ENCODE measurements at regions not wholly inside any gene's neighbourhood (a gene's known extent, or its start where the extent isn't known, plus 50 kb on each side); places are given as distances from the start of the nearest gene placed in this dataset.

GRCh38 chr1:43043695-43044094, 85.0 kb upstream of the SLC2A1 start:
- H3K4me1 ChIP-seq (ENCODE audit: control insufficient read depth in 2 of 2, insufficient read depth in 2 of 2, low read length in 2 of 2): no peaks in the 10 kb centered on the region
- no peaks in the 10 kb centered on the region for H3K27me3 ChIP-seq (ENCODE audit: control insufficient read depth in 2 of 2, insufficient read depth in 2 of 2, low read length in 2 of 2)
- no peak overlapping the region for H3K9ac ChIP-seq (ENCODE audit: low read depth in 1 of 2, low read length in 2 of 2)
- H3K27ac ChIP-seq (ENCODE audit: low read depth in 2 of 2, low read length in 2 of 2): no peak overlapping the region
- no peak overlapping the region for H3K4me3 ChIP-seq (ENCODE audit: low read length in 2 of 2)
- H3K9me3 ChIP-seq (ENCODE audit: control insufficient read depth in 2 of 2, low read length in 2 of 2): no peaks in the 10 kb centered on the region
- no peaks in the 10 kb centered on the region for H3K36me3 ChIP-seq (ENCODE audit: control insufficient read depth in 2 of 2, insufficient read depth in 2 of 2, low read length in 2 of 2)

GRCh38 chr1:43042773-43043457, 84.2 kb upstream of the SLC2A1 start:
- H3K4me3 ChIP-seq (ENCODE audit: low read length in 2 of 2): no peak overlapping the region
- H3K27me3 ChIP-seq (ENCODE audit: control insufficient read depth in 2 of 2, insufficient read depth in 2 of 2, low read length in 2 of 2): no peaks in the 10 kb centered on the region
- no peaks in the 10 kb centered on the region for H3K36me3 ChIP-seq (ENCODE audit: control insufficient read depth in 2 of 2, insufficient read depth in 2 of 2, low read length in 2 of 2)
- no peaks in the 10 kb centered on the region for H3K9me3 ChIP-seq (ENCODE audit: control insufficient read depth in 2 of 2, low read length in 2 of 2)
- no peak overlapping the region for H3K9ac ChIP-seq (ENCODE audit: low read depth in 1 of 2, low read length in 2 of 2)
- no peak overlapping the region for H3K27ac ChIP-seq (ENCODE audit: low read depth in 2 of 2, low read length in 2 of 2)
- no peaks in the 10 kb centered on the region for H3K4me1 ChIP-seq (ENCODE audit: control insufficient read depth in 2 of 2, insufficient read depth in 2 of 2, low read length in 2 of 2)

GRCh38 chr1:43042127-43042526, 83.5 kb upstream of the SLC2A1 start:
- Histone ChIP-seq H3K27ac (ENCODE audit: low read depth in 2 of 2, low read length in 2 of 2) (no peak overlapping the region), H3K9me3 (ENCODE audit: control insufficient read depth in 2 of 2, low read length in 2 of 2) (no peaks in the 10 kb centered on the region), H3K4me3 (ENCODE audit: low read length in 2 of 2) (no peak overlapping the region), H3K9ac (ENCODE audit: low read depth in 1 of 2, low read length in 2 of 2) (no peak overlapping the region), H3K27me3 (ENCODE audit: control insufficient read depth in 2 of 2, insufficient read depth in 2 of 2, low read length in 2 of 2) (no peaks in the 10 kb centered on the region), H3K36me3 (ENCODE audit: control insufficient read depth in 2 of 2, insufficient read depth in 2 of 2, low read length in 2 of 2) (no peaks in the 10 kb centered on the region), H3K4me1 (ENCODE audit: control insufficient read depth in 2 of 2, insufficient read depth in 2 of 2, low read length in 2 of 2) (no peaks in the 10 kb centered on the region)

GRCh38 chr1:43041591-43041990, 82.9 kb upstream of the SLC2A1 start:
- Histone ChIP-seq H3K9me3 (ENCODE audit: control insufficient read depth in 2 of 2, low read length in 2 of 2) (no peaks in the 10 kb centered on the region), H3K4me1 (ENCODE audit: control insufficient read depth in 2 of 2, insufficient read depth in 2 of 2, low read length in 2 of 2) (no peaks in the 10 kb centered on the region), H3K9ac (ENCODE audit: low read depth in 1 of 2, low read length in 2 of 2) (no peak overlapping the region), H3K36me3 (ENCODE audit: control insufficient read depth in 2 of 2, insufficient read depth in 2 of 2, low read length in 2 of 2) (no peaks in the 10 kb centered on the region), H3K4me3 (ENCODE audit: low read length in 2 of 2) (no peak overlapping the region), H3K27ac (ENCODE audit: low read depth in 2 of 2, low read length in 2 of 2) (no peak overlapping the region), H3K27me3 (ENCODE audit: control insufficient read depth in 2 of 2, insufficient read depth in 2 of 2, low read length in 2 of 2) (no peaks in the 10 kb centered on the region)

- Histone ChIP-seq H3K9me3 (ENCODE audit: control insufficient read depth in 2 of 2, low read length in 2 of 2) (no peaks in the 10 kb centered on the region), H3K4me1 (ENCODE audit: control insufficient read depth in 2 of 2, insufficient read depth in 2 of 2, low read length in 2 of 2) (peaks cover under 1 to 4% of the 10 kb centered on the region in 2 donors), H3K27me3 (ENCODE audit: control insufficient read depth in 2 of 2, insufficient read depth in 2 of 2, low read length in 2 of 2) (no peaks in the 10 kb centered on the region), H3K36me3 (ENCODE audit: control insufficient read depth in 2 of 2, insufficient read depth in 2 of 2, low read length in 2 of 2) (no peaks in the 10 kb centered on the region), H3K27ac (ENCODE audit: low read depth in 2 of 2, low read length in 2 of 2) (no peak overlapping the region), H3K4me3 (ENCODE audit: low read length in 2 of 2) (no peak overlapping the region), H3K9ac (ENCODE audit: low read depth in 1 of 2, low read length in 2 of 2) (no peak overlapping the region)
Observed at GRCh38 chr1:43039228-43040055, 80.8 kb upstream of the SLC2A1 start.

- H3K9me3 ChIP-seq (ENCODE audit: control insufficient read depth in 2 of 2, low read length in 2 of 2): no peaks in the 10 kb centered on the region
- no peak overlapping the region for H3K27ac ChIP-seq (ENCODE audit: low read depth in 2 of 2, low read length in 2 of 2)
- no peaks in the 10 kb centered on the region for H3K36me3 ChIP-seq (ENCODE audit: control insufficient read depth in 2 of 2, insufficient read depth in 2 of 2, low read length in 2 of 2)
- no peaks in the 10 kb centered on the region for H3K27me3 ChIP-seq (ENCODE audit: control insufficient read depth in 2 of 2, insufficient read depth in 2 of 2, low read length in 2 of 2)
- H3K4me3 ChIP-seq (ENCODE audit: low read length in 2 of 2): no peak overlapping the region
- no peak overlapping the region for H3K9ac ChIP-seq (ENCODE audit: low read depth in 1 of 2, low read length in 2 of 2)
- H3K4me1 ChIP-seq (ENCODE audit: control insufficient read depth in 2 of 2, insufficient read depth in 2 of 2, low read length in 2 of 2): peaks cover 5 to 8% of the 10 kb centered on the region in 2 donors
Observed at GRCh38 chr1:43038232-43038935, 79.7 kb upstream of the SLC2A1 start.

- H3K27ac ChIP-seq (ENCODE audit: low read depth in 2 of 2, low read length in 2 of 2): no peak overlapping the region
- peaks cover 5 to 8% of the 10 kb centered on the region in 2 donors for H3K4me1 ChIP-seq (ENCODE audit: control insufficient read depth in 2 of 2, insufficient read depth in 2 of 2, low read length in 2 of 2)
- H3K4me3 ChIP-seq (ENCODE audit: low read length in 2 of 2): no peak overlapping the region
- H3K27me3 ChIP-seq (ENCODE audit: control insufficient read depth in 2 of 2, insufficient read depth in 2 of 2, low read length in 2 of 2): no peaks in the 10 kb centered on the region
- H3K9me3 ChIP-seq (ENCODE audit: control insufficient read depth in 2 of 2, low read length in 2 of 2): no peaks in the 10 kb centered on the region
- no peaks in the 10 kb centered on the region for H3K36me3 ChIP-seq (ENCODE audit: control insufficient read depth in 2 of 2, insufficient read depth in 2 of 2, low read length in 2 of 2)
- H3K9ac ChIP-seq (ENCODE audit: low read depth in 1 of 2, low read length in 2 of 2): no peak overlapping the region
Observed at GRCh38 chr1:43037466-43037865, 78.8 kb upstream of the SLC2A1 start.

GRCh38 chr1:43036932-43037331, 78.3 kb upstream of the SLC2A1 start:
- Histone ChIP-seq H3K4me1 (ENCODE audit: control insufficient read depth in 2 of 2, insufficient read depth in 2 of 2, low read length in 2 of 2) (peaks cover 5 to 8% of the 10 kb centered on the region in 2 donors), H3K4me3 (ENCODE audit: low read length in 2 of 2) (no peak overlapping the region), H3K9me3 (ENCODE audit: control insufficient read depth in 2 of 2, low read length in 2 of 2) (no peaks in the 10 kb centered on the region), H3K27ac (ENCODE audit: low read depth in 2 of 2, low read length in 2 of 2) (no peak overlapping the region), H3K9ac (ENCODE audit: low read depth in 1 of 2, low read length in 2 of 2) (no peak overlapping the region), H3K27me3 (ENCODE audit: control insufficient read depth in 2 of 2, insufficient read depth in 2 of 2, low read length in 2 of 2) (no peaks in the 10 kb centered on the region), H3K36me3 (ENCODE audit: control insufficient read depth in 2 of 2, insufficient read depth in 2 of 2, low read length in 2 of 2) (no peaks in the 10 kb centered on the region)

- no peak overlapping the region for H3K9ac ChIP-seq (ENCODE audit: low read depth in 1 of 2, low read length in 2 of 2)
Observed at GRCh38 chr1:43035821-43036741, 77.4 kb upstream of the SLC2A1 start.

More at GRCh38 chr1:43035821-43036741, 77.4 kb upstream of the SLC2A1 start:
- H3K27ac ChIP-seq (ENCODE audit: low read depth in 2 of 2, low read length in 2 of 2): no peak overlapping the region
- H3K9me3 ChIP-seq (ENCODE audit: control insufficient read depth in 2 of 2, low read length in 2 of 2): no peaks in the 10 kb centered on the region
- H3K4me1 ChIP-seq (ENCODE audit: control insufficient read depth in 2 of 2, insufficient read depth in 2 of 2, low read length in 2 of 2): peaks cover 5 to 8% of the 10 kb centered on the region in 2 donors
- H3K36me3 ChIP-seq (ENCODE audit: control insufficient read depth in 2 of 2, insufficient read depth in 2 of 2, low read length in 2 of 2): no peaks in the 10 kb centered on the region
- H3K4me3 ChIP-seq (ENCODE audit: low read length in 2 of 2): no peak overlapping the region
- no peaks in the 10 kb centered on the region for H3K27me3 ChIP-seq (ENCODE audit: control insufficient read depth in 2 of 2, insufficient read depth in 2 of 2, low read length in 2 of 2)

All from mucosa of rectum (tissue), 2 donors.